HG02970 (cell line): ENCODE measurements at regions not wholly inside any gene's neighbourhood (a gene's known extent, or its start where the extent isn't known, plus 50 kb on each side); places are given as distances from the start of the nearest gene placed in this dataset.
"Not testable (repeated sequence)": the region's sequence is repeated elsewhere in the genome, so short reads cannot be mapped to it uniquely, and the experiment has no call there.

ENCODE experiments used
- ATAC-seq: cut with Tn5 transposase; IDR thresholded peaks from one replicate; pipeline ENCODE4 v1.9.1; 2021; ENCODE audit warnings: mild to moderate bottlenecking, moderate library complexity, moderate number of reproducible peaks; ENCODE audit not compliant: unreplicated experiment, low FRiP score

DNA sequence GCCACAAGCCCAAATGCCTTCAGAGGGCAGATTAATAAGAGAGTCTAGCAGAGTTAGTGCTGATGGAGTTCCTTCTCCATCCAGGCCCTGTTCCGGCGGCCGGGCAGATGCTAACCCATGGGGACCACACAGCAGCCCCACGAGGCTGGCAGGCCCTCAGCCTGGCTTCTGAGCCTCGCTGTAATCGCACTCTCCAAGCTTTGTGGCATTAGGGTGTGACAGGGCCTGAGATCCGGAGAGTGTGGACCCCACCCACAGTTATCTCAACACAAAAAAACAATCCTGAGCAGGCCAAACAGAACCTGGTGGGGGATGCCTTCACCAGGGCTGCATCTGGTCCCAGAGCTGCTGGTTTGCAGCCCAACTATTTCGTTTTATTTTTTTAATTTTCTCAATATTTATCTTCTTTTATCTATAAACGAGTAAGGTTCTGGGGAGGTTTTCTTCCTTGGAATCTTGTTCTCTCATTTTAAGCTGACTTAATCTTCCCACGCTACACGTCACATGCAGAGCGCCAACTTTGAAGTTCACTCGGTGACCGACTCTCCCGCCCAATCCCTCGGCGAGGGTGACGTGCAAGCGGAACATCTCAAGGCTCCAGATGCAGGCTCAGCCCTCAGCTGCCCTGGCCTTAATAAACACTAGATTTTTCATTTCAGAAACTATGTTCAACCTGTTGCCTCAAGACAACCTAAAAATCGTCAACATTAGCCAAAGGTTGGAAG lies 372.4 kb downstream of the BCL2L11 start:
- ATAC-seq: not testable (repeated sequence)

DNA sequence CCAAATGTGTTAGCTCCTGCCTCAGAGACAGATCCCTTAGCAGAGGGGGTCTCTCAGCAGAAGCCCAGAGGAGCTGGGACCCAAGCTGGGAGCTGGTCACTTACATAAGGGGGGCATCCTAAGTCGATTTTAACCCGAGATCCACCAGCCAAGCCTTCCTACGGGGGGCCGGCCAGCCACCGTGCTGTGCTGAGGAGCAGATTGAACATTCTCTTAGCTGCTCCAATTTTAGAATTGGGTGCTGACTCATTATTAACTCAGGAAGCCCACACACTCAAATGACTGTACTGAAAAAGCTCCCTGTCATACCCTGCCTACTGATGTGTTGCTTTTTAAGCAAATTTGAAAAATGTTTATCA lies 373.0 kb downstream of the BCL2L11 start:
- ATAC-seq: not testable (repeated sequence)

DNA sequence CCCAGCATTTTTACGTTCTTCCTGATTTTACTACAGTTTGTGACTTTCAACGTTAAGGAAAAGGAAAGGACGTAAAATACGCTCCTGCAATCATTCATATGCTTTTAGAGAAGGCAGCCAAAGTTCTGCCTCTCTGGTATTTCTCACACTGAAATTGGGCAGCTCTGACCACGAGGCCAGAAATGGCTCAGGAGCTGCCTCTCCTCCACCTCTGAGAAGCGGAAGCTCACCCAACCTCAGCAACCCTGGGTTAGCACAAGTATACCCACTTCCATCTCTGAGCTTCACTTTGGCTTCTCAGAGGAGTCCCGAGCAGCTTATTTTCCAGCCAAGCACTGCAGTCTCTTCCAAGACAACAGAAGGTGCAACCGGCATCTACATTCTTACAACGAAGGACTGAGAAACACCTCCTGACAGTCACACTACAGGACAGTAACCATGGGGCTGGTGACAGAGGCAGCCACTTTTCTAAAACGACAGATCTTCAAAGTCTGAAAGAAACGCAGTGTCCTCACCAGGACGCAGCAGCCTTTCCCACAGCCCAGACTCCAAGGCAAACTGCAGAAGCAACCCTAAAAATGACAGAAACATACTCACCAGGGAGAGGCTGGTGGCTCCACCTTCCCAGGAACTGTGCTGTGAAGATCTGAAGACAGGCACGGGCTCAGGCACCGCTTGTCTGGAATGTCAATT lies 373.7 kb downstream of the BCL2L11 start:
- ATAC-seq: not testable (repeated sequence)

- peak; percentile 47 for ATAC-seq
These were observed 374.2 kb downstream of the BCL2L11 start for GRCh38 chr2:111494981-111495315.

DNA sequence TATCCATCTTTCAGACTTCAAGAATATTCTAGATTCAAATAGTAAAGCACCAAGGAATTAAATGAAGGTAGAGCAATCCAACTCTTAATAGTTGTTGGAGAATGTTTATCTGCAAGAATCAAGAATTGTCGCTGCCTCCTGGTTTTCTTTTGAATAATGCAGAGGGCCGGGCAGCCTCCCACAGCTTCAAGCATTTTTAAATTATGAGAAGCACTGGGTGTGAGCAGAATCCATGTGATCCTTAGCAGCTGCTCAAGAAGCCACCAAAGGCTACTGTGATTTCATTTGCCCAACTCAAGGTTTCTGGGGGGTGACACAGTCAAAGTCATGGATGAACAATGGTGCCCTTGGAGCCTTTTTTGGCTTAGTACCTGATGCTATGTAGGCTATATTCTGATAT lies 374.9 kb downstream of the BCL2L11 start:
- not testable (repeated sequence) for ATAC-seq

GRCh38 chr2:111496176-111496575 lies 375.5 kb downstream of the BCL2L11 start:
- not testable (repeated sequence) for ATAC-seq

- not testable (repeated sequence) for ATAC-seq
These were observed 376.1 kb downstream of the BCL2L11 start for GRCh38 chr2:111496860-111497259.

- ATAC-seq: not testable (repeated sequence)
These were observed 376.6 kb downstream of the BCL2L11 start for GRCh38 chr2:111497270-111497669.

DNA sequence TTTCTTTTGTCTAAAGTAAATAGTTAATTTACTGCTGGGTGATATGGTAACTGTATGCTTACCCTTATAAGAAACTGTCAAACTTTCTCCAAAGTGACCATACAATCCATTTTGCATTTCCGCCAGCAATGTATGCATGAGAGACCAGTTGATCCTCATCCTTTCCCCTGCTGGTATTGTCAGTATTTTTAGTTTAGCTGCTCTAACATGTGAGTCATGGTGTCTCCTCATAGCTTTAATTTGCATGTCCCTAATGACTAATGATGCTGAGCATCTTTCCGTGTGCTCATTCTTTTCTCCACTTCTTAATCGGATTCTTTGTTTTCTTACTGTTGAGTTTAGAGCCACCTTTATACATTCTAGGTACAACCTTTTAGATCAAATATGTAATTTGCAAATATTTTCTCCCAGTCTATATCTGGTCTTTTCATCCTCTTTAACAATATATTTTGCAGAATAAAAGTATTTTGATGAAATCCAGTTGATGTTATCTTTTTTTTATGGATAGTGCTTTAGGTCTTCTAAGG lies 379.9 kb downstream of the BCL2L11 start:
- ATAC-seq: not testable (repeated sequence)

GRCh38 chr2:111503844-111504570 lies 380.0 kb downstream of the ANAPC1 start:
- ATAC-seq: not testable (repeated sequence)

GRCh38 chr2:111504571-111504942 lies 379.4 kb downstream of the ANAPC1 start:
- not testable (repeated sequence) for ATAC-seq

DNA sequence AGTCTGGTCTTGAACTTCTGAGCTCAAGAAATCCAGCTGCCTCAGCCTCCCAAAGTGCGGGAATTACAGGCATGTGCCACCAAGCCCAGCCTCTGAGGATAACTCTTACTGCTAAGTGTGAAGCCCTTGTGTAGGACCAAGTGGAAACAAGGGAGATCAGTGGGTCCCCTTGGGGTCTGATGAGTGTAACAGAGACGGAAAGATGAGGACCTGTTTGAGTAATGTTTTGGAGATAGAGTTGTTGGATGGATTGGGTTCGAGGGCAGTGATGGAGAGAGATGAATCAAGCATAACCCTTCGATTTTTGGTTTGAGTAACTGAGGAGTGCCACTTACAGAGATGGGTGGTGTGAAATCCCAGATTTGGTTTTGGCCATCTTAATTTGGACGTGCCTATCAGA lies 378.7 kb downstream of the ANAPC1 start:
- not testable (repeated sequence) for ATAC-seq

DNA sequence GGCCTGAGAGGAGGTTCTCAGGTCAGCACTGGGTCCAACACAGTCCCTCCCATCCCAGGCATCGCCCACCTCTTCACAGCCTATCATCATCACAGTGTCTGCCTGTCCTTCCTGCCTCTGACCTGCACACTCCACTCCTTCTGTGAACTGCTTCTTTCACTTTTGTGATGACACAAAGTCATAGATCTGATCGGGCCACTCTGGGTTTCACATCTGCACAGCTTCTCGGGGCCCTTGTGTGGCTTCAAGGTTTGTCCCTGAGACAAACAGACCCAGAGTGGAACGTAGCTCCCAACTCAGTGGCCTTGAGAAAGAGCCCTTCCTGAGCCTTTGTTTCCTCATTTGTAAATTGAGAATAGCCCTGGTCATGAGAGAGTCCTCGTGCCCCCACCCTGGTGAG lies 377.1 kb downstream of the ANAPC1 start:
- not testable (repeated sequence) for ATAC-seq

DNA sequence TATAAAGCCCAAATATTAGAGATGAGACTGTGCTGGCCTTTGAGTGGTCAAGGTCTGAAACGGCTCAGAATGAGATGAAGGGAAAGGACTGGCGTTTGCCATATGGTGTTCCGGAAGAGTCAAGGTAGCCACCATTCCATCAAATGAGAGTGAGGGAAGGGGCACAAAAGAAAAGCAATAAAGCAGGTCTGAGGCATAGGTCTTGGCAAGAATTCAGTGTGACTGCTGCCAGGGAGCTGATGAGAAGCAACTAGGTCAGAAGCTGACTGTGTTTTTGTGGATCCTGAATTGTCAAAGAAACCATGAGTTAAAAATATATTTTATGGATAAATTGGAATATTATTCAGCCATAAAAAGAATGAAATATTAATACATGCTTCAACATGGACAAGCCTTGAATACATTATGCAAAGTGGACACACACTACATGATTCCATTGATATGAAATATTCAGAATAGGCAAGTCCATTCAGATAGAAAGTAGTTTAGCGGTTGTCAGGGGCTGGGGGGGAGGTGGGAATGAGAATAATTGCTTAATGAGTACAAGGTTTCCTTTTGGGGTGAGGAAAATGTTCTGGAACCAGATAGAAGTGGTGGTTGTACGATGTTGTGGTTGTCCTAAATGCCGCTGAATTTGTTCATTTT lies 374.6 kb downstream of the ANAPC1 start:
- ATAC-seq: not testable (repeated sequence)

GRCh38 chr2:111510384-111510783 lies 373.6 kb downstream of the ANAPC1 start:
- not testable (repeated sequence) for ATAC-seq

DNA sequence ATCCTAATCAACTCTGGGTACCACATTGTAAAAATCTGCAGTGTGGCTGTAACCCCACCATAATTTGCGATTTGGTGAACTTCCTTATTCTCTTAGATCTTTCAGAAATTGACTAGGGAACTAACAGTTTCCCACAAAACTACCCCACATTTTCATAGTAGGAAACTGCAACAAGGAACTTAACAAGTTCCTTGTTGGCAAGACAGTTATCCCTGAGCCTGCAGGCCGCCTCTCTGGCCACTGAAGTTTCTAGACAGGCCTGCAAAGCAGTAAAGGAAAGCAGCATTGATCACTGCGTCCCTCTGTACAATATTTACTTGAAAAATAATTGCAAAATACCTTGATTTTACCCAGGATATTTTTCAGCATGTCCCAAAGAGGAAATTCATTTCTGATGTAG lies 372.9 kb downstream of the ANAPC1 start:
- not testable (repeated sequence) for ATAC-seq

DNA sequence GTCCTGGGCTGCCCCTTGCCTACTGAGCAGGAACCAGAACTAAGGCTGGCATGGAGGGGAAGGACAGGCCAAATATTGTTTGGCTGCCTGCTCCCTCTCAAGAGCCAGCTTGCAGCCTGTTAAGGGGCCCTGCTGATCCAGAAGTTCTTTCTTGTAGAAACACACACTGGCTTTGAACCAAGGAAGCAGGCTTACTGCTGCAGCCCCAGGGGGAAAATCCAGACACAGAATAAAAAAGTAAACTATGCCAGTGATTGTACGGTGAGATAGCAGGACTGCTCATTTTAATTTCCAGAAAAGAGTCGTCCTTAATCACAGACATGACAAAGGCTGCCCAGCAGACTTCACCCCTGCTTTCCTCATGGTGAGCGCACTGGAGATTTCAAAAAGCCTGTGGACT lies 371.6 kb downstream of the ANAPC1 start:
- ATAC-seq: not testable (repeated sequence)

DNA sequence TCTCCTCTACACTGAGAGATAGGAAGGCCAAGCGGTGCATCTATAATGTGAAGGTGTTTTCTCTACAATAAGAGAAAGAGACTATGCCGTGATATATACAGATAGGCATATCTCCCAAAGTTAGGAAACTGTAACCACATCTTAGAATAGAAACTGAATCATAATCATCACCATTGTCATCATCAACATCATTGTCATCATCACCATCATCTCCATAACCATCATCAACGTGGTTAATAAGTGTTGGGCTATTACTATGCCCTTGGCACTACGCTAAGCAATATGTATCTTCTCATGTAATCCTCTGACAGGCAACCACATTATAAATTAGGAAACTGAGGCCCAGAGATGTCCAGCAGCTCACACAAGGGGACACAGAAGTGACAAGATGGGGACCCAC lies 369.9 kb downstream of the ANAPC1 start:
- not testable (repeated sequence) for ATAC-seq

DNA sequence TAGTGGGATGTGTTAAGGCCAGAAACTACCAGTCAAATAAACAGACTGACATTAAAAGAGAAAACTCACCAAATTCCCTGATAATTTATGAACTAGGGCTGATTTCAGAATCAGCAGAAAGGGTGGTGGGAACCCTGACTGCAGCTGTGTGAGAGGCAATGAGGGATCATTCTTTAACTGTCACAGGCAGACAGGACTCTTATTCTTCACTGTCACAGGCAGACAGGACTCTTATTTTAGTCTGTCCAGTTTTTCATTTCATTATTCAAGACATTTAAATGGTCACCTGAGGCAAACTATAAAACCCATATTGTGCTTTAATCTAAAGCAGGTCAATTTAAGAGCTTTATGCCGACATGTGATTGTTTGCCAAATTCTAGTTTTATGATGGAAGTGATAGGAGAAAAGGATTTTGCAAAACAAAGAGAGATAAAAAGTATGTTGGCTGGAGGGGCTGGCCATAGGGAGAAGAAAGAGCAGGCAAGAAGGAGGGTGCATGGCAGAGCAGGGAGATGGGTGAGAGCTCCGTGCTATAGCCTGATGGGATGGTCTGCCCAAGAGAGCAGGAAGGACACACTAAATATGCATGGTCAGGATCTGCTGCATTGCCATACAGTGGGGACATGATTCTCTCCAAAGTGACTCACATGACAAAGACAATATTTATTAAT lies 366.8 kb downstream of the ANAPC1 start:
- not testable (repeated sequence) for ATAC-seq

DNA sequence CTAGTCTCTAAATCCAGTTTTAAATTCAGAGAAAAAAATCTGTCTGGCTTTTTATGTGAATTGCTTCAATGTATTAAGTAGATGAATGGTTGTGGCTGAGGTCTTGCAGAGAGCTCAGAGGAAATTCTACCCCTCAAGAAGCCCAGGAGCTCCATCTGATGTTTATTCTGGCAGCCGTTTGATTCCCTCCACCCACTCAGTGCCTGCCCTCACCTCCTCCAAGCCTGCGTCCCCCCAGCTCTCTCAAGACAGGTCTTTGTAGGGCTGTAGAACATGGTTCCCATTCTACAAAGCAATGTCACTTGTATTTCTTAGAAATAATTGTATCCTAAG lies 366.3 kb downstream of the ANAPC1 start:
- ATAC-seq: not testable (repeated sequence)
